DND-41 (cell line): ENCODE measurements at regions not wholly inside any gene's neighbourhood (a gene's known extent, or its start where the extent isn't known, plus 50 kb on each side); places are given as distances from the start of the nearest gene placed in this dataset.

Source experiments
- CTCF ChIP-seq: IDR thresholded peaks from 2 replicates; pipeline ENCODE4 v1.5.1; 2012; ENCODE audit warnings: borderline replicate concordance, low read length, moderate library complexity, mild to moderate bottlenecking; ENCODE audit not compliant: poor library complexity, severe bottlenecking; ENCODE audit errors: extremely low read depth
- EZH2 ChIP-seq: IDR thresholded peaks from 3 replicates; pipeline ENCODE4 v1.6.1; 2012; ENCODE audit warnings: borderline replicate concordance, low read depth, mild to moderate bottlenecking, moderate library complexity, low read length, inconsistent platforms; ENCODE audit not compliant: severe bottlenecking

- TF ChIP-seq CTCF = no peak
- TF ChIP-seq EZH2 = no peak
Observed at GRCh38 chr7:3146571-3147226, 103.0 kb upstream of the CARD11 start.
